22Rv1 (cell line): ENCODE measurements at regions not wholly inside any gene's neighbourhood (a gene's known extent, or its start where the extent isn't known, plus 50 kb on each side); places are given as distances from the start of the nearest gene placed in this dataset.
"Not testable (repeated sequence)": the region's sequence is repeated elsewhere in the genome, so short reads cannot be mapped to it uniquely, and the experiment has no call there.

Experiments used
- H3K27ac ChIP-seq: fragments of 450-650 bp; 2 replicates; pipeline ENCODE4 v1.5.1; 2017
- ZFX ChIP-seq: fragments of 450-650 bp; IDR thresholded peaks from 2 replicates; pipeline ENCODE4 v1.6.1; 2017; ENCODE audit warnings: antibody characterized with exemption, borderline replicate concordance
- TF ChIP-seq, protein P1 (sequence below): fragments of 450-650 bp; IDR thresholded peaks from 2 replicates; pipeline ENCODE4 v1.5.1; 2017; ENCODE audit warnings: mild to moderate bottlenecking

DNA sequence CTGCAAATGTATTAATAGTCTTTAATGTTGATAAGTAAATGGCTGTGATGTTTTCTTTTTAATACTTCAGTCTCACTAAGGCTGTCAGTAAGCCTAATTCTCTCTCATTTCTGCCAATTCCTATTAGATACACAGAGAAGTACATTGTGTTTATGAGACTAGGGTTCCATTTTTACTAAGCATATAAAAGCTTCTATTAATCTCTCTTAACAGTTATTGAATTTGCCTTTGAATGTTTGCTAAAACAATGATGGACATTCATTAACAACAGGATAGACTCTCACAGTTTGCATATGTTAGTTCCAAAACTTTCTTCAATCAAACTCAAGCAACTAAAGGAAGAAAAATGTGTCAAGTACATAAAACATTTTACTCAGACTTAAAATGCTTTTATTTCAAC, 659.3 kb downstream of the TLE1 start:
- no peak for TF ChIP-seq ZFX
- TF ChIP-seq, protein P1, sequence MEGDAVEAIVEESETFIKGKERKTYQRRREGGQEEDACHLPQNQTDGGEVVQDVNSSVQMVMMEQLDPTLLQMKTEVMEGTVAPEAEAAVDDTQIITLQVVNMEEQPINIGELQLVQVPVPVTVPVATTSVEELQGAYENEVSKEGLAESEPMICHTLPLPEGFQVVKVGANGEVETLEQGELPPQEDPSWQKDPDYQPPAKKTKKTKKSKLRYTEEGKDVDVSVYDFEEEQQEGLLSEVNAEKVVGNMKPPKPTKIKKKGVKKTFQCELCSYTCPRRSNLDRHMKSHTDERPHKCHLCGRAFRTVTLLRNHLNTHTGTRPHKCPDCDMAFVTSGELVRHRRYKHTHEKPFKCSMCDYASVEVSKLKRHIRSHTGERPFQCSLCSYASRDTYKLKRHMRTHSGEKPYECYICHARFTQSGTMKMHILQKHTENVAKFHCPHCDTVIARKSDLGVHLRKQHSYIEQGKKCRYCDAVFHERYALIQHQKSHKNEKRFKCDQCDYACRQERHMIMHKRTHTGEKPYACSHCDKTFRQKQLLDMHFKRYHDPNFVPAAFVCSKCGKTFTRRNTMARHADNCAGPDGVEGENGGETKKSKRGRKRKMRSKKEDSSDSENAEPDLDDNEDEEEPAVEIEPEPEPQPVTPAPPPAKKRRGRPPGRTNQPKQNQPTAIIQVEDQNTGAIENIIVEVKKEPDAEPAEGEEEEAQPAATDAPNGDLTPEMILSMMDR: no peak

DNA sequence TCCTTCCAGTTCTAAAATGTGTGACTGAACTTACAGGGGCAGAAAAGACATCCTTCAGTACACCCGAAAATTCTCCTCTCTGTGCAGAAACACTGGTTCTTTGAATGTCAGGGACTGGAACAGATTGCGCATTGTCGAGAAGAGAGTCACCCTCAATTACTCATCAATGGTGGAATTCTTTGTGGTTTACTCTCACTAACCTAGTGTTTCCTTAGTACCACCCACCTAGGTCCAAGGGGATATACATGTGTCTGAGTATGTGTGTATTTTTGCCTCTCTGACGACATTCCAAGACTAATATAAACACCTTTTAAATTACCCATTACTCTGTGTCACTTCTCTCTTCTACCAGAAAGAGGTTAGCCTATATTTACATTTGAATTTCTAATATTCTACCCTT, 660.8 kb downstream of the TLE1 start:
- no peak for TF ChIP-seq ZFX
- TF ChIP-seq, protein P1: no peak
- no peak overlapping the region for H3K27ac ChIP-seq

More for the DNA sequence above, 659.3 kb downstream of the TLE1 start:
- H3K27ac ChIP-seq: no peak overlapping the region

DNA sequence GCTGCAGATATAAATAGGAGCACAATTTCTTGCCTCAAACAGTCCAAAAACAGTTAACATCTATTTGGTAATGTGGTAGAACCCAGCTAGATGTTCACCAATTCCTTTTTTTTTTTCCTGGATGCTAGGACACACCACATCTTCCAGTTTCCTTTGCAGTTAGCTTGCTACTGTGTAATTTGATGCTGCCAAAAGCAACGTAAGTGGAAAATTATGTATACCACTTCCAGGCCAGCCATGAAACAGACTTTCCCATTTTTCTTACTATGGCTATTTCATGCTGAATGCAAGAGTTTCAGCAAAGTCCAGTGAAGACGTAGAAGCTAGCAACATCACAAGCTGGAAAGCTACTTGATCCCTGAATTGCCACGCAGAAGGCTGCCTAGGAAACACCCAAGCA, 667.2 kb downstream of the TLE1 start:
- H3K27ac ChIP-seq: no peak overlapping the region
- TF ChIP-seq, protein P1: no peak
- TF ChIP-seq ZFX: no peak

DNA sequence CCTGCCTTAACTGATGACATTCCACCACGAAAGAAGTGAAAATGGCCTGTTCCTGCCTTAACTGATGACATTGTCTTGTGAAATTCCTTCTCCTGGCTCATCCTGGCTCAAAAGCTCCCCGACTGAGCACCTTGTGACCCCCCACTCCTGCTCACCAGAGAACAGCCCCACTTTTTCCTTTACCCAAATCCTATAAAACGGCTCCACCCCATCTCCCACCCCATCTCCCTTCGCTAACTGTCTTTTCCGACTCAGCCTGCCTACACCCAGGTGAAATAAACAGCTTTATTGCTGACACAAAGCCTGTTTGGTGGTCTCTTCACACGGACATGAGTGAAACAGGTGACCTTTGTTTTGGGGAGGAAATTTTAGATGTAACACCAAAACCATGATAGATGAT, 674.4 kb downstream of the TLE1 start:
- H3K27ac ChIP-seq: not testable (repeated sequence)

DNA sequence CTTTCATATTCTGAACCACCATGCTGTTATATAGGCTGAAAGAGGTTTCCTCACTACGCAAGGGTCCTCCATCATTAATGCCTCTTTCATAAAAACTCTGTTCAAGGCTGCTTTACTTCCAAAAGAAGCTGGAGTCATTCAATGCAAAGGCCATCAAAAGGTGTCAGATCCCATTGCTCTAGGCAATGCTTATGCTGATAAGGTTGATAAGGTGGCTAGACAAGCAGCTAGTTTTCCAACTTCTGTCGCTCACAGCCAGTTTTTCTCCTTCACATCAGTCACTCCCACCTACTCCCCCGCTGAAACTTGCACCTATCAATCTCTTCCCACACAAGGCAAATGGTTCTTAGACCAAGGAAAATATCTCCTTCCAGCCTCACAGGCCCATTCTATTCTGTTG, 676.2 kb downstream of the TLE1 start:
- not testable (repeated sequence) for H3K27ac ChIP-seq

DNA sequence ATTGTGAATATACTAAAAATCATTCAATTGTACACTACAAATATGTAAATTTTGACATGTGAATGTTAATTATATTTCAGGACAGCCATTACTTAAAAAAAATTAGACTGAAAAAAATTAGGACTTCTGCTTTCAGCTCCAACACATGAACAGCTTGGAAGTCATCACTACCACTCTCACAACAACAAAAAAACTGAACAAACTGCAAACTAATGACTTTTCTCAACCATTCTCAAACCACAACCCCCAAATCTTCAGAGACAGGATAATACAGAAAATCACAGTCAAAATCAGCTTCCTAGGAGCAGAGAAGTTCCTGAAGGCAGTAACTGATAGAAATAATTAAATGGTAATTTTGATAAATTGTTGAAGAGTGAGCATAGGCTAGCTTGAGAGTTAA, 686.4 kb downstream of the TLE1 start:
- TF ChIP-seq ZFX: no peak

DNA sequence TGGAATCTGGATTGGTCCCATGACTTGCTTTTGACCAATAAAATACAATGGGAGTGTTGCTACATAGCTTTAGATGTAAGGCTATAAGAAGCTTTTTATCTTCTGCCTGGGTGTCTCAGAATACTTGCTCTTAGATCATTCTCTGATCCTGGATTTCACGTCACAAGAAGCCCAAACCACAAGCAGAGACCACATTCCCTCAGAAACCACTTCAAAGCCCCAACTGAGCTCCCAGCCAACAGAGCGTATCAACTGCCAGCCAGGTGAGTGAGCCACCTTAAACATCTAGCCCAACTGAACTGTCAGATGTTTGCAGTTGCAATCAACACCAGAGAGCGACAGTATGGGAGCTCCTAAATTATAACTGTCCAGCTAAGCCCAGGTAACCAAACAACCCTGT, 687.1 kb downstream of the TLE1 start:
- H3K27ac ChIP-seq: no peak overlapping the region
- TF ChIP-seq, protein P1: no peak
- no peak for TF ChIP-seq ZFX

More for the DNA sequence above, 686.4 kb downstream of the TLE1 start:
- no peak overlapping the region for H3K27ac ChIP-seq

DNA sequence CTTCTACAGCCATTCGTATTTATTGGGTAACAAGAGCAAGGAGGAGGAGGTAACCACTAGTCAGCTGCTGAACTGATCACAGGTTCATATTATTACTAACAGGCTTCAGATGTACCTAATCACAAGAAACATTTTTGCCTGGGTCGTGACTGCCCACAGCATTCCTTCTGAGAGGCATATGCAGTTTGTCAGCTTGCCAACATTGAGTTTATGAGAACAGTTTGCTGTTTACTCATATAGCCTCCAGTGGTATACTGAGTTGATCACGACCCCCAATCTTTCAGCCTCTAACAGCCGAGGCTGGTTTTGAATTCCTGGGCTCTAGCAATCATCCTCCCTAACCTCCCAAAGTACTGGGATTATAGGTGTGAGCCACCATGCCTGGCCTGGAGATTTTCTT, 693.6 kb downstream of the TLE1 start:
- TF ChIP-seq ZFX: no peak
- TF ChIP-seq, protein P1: no peak
- no peak overlapping the region for H3K27ac ChIP-seq

DNA sequence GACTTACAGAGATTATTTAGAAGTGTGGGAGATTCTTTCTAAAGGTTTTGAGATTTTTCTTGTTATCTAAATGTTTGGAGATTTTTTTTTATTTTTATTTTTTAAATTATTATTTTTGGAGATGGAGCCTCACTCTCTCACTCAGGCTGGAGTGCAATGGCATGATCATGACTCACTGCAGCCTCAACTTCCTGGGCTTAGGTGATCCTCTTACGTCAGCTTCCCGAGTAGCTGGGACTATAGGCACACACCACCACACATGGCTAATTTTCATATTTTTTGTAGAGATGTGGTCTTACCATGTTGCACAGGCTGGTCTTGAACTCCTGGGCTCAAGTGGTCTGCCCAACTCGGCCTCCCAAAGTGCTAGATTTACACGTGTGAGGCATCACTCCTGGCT, 694.5 kb downstream of the TLE1 start:
- no peak overlapping the region for H3K27ac ChIP-seq
- TF ChIP-seq ZFX: no peak
- TF ChIP-seq, protein P1: no peak

DNA sequence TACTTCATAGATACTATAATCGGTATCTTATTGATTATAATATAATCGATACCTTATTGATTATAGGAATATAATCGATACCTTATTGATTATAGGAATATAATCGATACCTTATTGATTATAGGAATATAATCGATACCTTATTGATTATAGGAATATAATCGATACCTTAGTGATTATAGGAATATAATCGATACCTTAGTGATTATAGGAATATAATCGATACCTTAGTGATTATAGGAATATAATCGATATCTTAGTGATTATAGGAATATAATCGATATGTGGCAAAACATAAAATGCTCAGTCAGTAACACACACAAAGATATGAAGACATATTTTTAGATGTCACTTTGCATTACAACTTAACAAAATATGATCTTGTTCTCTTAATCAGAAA, 703.8 kb downstream of the TLE1 start:
- H3K27ac ChIP-seq: not testable (repeated sequence)
